Calu3 (cell line): ENCODE measurements at regions not wholly inside any gene's neighbourhood (a gene's known extent, or its start where the extent isn't known, plus 50 kb on each side); places are given as distances from the start of the nearest gene placed in this dataset.

Experiments
- BruUV-seq: library from RNA; stranded (reverse); fragments of 400-500 nt; replicated peaks from 2 replicates; lab custom pipeline; 2021; lab: Mats Ljungman, UMichigan
- CTCF ChIA-PET: fragments of 300-600 bp; sonication (Branson Sonifier 250); formaldehyde crosslinking; loops from one replicate; lab custom pipeline; 2022; ENCODE audit warnings: antibody characterized with exemption; lab: Charles Lee
- DNase-seq: peaks from one replicate; pipeline ENCODE4 v3.0.0; 2022
- H3K27ac Mint-ChIP-seq: one replicate; pipeline ENCODE4 v1.8.0; 2022; ENCODE audit warnings: mixed read lengths; ENCODE audit not compliant: unreplicated experiment
- H3K27me3 Mint-ChIP-seq: one replicate; pipeline ENCODE4 v1.8.0; 2022; ENCODE audit warnings: mixed read lengths; ENCODE audit not compliant: unreplicated experiment
- H3K36me3 Mint-ChIP-seq: one replicate; pipeline ENCODE4 v1.8.0; 2022; ENCODE audit warnings: mild to moderate bottlenecking, moderate library complexity, mixed read lengths; ENCODE audit not compliant: insufficient read depth, unreplicated experiment
- H3K4me1 Mint-ChIP-seq: one replicate; pipeline ENCODE4 v1.8.0; 2022; ENCODE audit warnings: mild to moderate bottlenecking, low read depth, mixed read lengths; ENCODE audit not compliant: unreplicated experiment
- H3K4me3 Mint-ChIP-seq: one replicate; pipeline ENCODE4 v1.8.0; 2022; ENCODE audit warnings: mild to moderate bottlenecking, low read depth, moderate library complexity, mixed read lengths; ENCODE audit not compliant: unreplicated experiment
- H3K9me3 Mint-ChIP-seq: one replicate; pipeline ENCODE4 v1.8.0; 2022; ENCODE audit warnings: low read depth, mixed read lengths; ENCODE audit not compliant: unreplicated experiment
- intact Hi-C: fragments of 100-400 bp; cut with micrococcal nuclease; formaldehyde crosslinking; loops from one replicate; pipeline ENCODE4 v1.10.0; 2022; ENCODE audit not compliant: unreplicated experiment
- TF ChIP-seq, protein P1 (sequence below): fragments of 200-600 bp; IDR thresholded peaks from one replicate; pipeline ENCODE4 v1.8.0; 2022; ENCODE audit warnings: antibody characterized with exemption; ENCODE audit not compliant: unreplicated experiment

DNA sequence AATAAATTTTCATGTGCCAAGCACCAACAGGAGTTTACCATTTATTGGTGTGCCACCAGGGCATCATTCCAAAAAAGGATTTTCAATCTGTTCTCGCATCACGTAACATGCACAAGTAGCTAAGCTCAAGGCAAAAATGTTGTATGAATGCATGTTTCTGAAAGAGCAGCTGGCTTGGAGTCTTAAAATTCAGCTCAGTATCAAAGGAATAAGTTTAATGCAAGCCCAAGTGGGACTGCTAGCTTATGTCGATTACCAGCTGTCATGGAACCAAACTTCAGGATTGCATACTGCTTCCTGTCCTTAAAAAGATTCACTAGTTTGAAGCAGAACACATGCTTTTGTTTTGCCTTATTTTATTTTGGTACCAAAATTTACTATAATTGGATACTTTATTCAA is 437.0 kb downstream of the FSCB start:
- TF ChIP-seq, protein P1, sequence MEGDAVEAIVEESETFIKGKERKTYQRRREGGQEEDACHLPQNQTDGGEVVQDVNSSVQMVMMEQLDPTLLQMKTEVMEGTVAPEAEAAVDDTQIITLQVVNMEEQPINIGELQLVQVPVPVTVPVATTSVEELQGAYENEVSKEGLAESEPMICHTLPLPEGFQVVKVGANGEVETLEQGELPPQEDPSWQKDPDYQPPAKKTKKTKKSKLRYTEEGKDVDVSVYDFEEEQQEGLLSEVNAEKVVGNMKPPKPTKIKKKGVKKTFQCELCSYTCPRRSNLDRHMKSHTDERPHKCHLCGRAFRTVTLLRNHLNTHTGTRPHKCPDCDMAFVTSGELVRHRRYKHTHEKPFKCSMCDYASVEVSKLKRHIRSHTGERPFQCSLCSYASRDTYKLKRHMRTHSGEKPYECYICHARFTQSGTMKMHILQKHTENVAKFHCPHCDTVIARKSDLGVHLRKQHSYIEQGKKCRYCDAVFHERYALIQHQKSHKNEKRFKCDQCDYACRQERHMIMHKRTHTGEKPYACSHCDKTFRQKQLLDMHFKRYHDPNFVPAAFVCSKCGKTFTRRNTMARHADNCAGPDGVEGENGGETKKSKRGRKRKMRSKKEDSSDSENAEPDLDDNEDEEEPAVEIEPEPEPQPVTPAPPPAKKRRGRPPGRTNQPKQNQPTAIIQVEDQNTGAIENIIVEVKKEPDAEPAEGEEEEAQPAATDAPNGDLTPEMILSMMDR: no peak
- intact Hi-C loops: no loop called here
- no peaks in the 10 kb centered on the region for H3K4me1 Mint-ChIP-seq
- H3K27ac Mint-ChIP-seq: no peak overlapping the region
- no peak for DNase-seq
- CTCF ChIA-PET: no interaction called here
- no peaks in the 10 kb centered on the region for H3K27me3 Mint-ChIP-seq
- no peak overlapping the region for H3K4me3 Mint-ChIP-seq
- BruUV-seq: no TSS peak
- H3K9me3 Mint-ChIP-seq: peaks cover 3% of the 10 kb centered on the region
- H3K36me3 Mint-ChIP-seq: no peaks in the 10 kb centered on the region

DNA sequence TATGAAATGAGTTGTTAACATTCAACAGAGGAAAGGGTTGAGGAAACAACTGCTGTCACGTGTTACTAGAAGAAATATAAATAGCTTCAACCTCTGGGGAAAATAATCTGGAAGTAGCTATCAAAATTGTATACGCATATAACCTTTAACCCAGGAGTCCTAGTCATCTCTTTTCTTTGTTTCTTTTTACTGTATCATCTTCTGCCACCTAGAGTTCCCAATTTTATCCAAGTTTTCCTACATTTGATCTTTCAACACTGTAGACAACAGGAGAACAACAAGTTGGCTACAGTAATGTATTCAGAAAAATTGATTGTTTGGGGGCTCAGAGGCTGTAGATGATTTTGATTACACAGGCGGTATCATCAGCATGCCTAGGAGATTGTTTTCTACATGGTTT is 453.7 kb downstream of the FSCB start:
- CTCF ChIA-PET: interaction anchor here (0.5 kb wide), 1 partner anchor 734 kb away, joined by 7 read pairs; no protein-coding TSS in a partner anchor
- Mint-ChIP-seq H3K4me3 (no peak overlapping the region), H3K36me3 (no peaks in the 10 kb centered on the region), H3K4me1 (no peaks in the 10 kb centered on the region), H3K27me3 (no peaks in the 10 kb centered on the region), H3K27ac (no peak overlapping the region), H3K9me3 (peaks cover 8% of the 10 kb centered on the region)
- TF ChIP-seq, protein P1: no peak
- no TSS peak for BruUV-seq
- DNase-seq: no peak
- intact Hi-C loops: no loop called here

- H3K4me3 Mint-ChIP-seq: no peak overlapping the region
- H3K9me3 Mint-ChIP-seq: peaks cover 15% of the 10 kb centered on the region
- no peaks in the 10 kb centered on the region for H3K27me3 Mint-ChIP-seq
- H3K27ac Mint-ChIP-seq: no peak overlapping the region
- intact Hi-C loops: no loop called here
- H3K4me1 Mint-ChIP-seq: no peaks in the 10 kb centered on the region
- H3K36me3 Mint-ChIP-seq: no peaks in the 10 kb centered on the region
- no TSS peak for BruUV-seq
- CTCF ChIA-PET: no interaction called here
- TF ChIP-seq, protein P1: no peak
- no peak for DNase-seq
These were observed 465.4 kb downstream of the FSCB start for GRCh38 chr14:44041700-44042099.

DNA sequence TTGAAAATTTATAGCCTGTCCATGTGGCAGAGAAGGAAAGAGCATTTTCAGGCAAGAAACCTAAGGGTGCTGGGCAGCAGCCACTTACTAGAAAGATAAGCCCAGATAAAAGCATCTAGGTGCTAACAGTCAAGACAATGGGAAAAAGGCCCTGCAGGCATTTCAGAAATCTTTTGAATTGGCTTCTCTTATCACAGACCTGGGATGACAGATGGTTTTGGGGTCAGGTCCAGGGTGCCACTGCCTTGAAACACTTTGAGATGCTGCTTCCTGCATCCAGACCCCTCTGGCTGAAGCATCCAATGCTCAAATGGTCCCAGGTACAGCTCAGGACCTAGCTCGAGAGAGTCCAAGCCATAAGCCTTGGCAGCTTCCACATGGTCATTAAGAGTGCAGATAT is 466.5 kb downstream of the FSCB start:
- no peak overlapping the region for H3K27ac Mint-ChIP-seq
- no peak for DNase-seq
- no TSS peak for BruUV-seq
- H3K4me3 Mint-ChIP-seq: no peak overlapping the region
- TF ChIP-seq, protein P1: no peak
- no peaks in the 10 kb centered on the region for H3K4me1 Mint-ChIP-seq
- intact Hi-C loops: no loop called here
- CTCF ChIA-PET: no interaction called here
- H3K9me3 Mint-ChIP-seq: peaks cover 14% of the 10 kb centered on the region
- no peaks in the 10 kb centered on the region for H3K36me3 Mint-ChIP-seq
- H3K27me3 Mint-ChIP-seq: no peaks in the 10 kb centered on the region
